Right atrium auricular region (tissue), 2 donors: ENCODE measurements at regions not wholly inside any gene's neighbourhood (a gene's known extent, or its start where the extent isn't known, plus 50 kb on each side); places are given as distances from the start of the nearest gene placed in this dataset.

Source experiments
- DNase-seq: peaks from one replicate; pipeline ENCODE4 v3.0.0-alpha.2; 2019; ENCODE audit warnings: low spot score
- H3K27ac ChIP-seq, 2 donors: fragments of 200-600 bp; sonication (generic); 1 replicate in 1 of 2; 2 replicates in 1 of 2; pipeline ENCODE4 v1.5.1; 2016 to 2019
- H3K27me3 ChIP-seq, 2 donors: fragments of 200-600 bp; sonication (generic); one replicate each; pipeline versions ENCODE4 v1.5.1 to v1.6.0; 2017 to 2019
- H3K36me3 ChIP-seq: fragments of 200-600 bp; sonication (generic); one replicate; pipeline ENCODE4 v1.5.1; 2016
- H3K4me1 ChIP-seq, 2 donors: fragments of 200-600 bp; sonication (generic); one replicate each; pipeline versions ENCODE4 v1.5.1 to v1.6.0; 2017 to 2019
- H3K4me3 ChIP-seq, 2 donors: fragments of 200-600 bp; sonication (generic); 1 replicate in 1 of 2; 2 replicates in 1 of 2; pipeline ENCODE4 v1.5.1; 2017 to 2019; ENCODE audit warnings: mild to moderate bottlenecking in 1 of 2, moderate library complexity in 1 of 2
- H3K9me3 ChIP-seq, 2 donors: fragments of 200-600 bp; sonication (generic); one replicate each; pipeline ENCODE4 v1.5.1; 2019
- CTCF ChIP-seq, 2 donors: fragments of 200-600 bp; sonication (generic); IDR thresholded peaks; one replicate each; pipeline ENCODE4 v1.5.1; 2019; ENCODE audit warnings: antibody characterized with exemption in 2 of 2

- DNase-seq = no peak
- Histone ChIP-seq H3K4me1 (peaks cover 0 to 8% of the 10 kb centered on the region in 2 donors), H3K27ac (no peak overlapping the region), H3K4me3 (no peak overlapping the region), H3K27me3 (no peaks in the 10 kb centered on the region), H3K9me3 (no peaks in the 10 kb centered on the region), H3K36me3 (no peaks in the 10 kb centered on the region)
- no peak for TF ChIP-seq CTCF (IDR thresholded peaks at IDR 0.05)
Observed at GRCh38 chr18:42271647-42272414, 316.8 kb downstream of the PIK3C3 start.

GRCh38 chr18:42274488-42275137 is 319.6 kb downstream of the PIK3C3 start:
- Histone ChIP-seq H3K4me3 (no peak overlapping the region), H3K27me3 (no peaks in the 10 kb centered on the region), H3K9me3 (no peaks in the 10 kb centered on the region), H3K36me3 (no peaks in the 10 kb centered on the region), H3K27ac (no peak overlapping the region), H3K4me1 (peaks cover 0 to 8% of the 10 kb centered on the region in 2 donors)
- TF ChIP-seq CTCF (IDR thresholded peaks at IDR 0.05) = no peak
- DNase-seq = no peak

GRCh38 chr18:42275138-42275535 is 320.1 kb downstream of the PIK3C3 start:
- no peak for TF ChIP-seq CTCF (IDR thresholded peaks at IDR 0.05)
- no peak overlapping the region for H3K27ac ChIP-seq
- H3K4me1 ChIP-seq = peaks cover 0 to 8% of the 10 kb centered on the region in 2 donors
- no peaks in the 10 kb centered on the region for H3K27me3 ChIP-seq
- no peaks in the 10 kb centered on the region for H3K36me3 ChIP-seq
- H3K9me3 ChIP-seq = no peaks in the 10 kb centered on the region
- no peak for DNase-seq
- H3K4me3 ChIP-seq = no peak overlapping the region

GRCh38 chr18:42275949-42276730 is 321.1 kb downstream of the PIK3C3 start:
- Histone ChIP-seq H3K4me1 (peaks cover 0 to 8% of the 10 kb centered on the region in 2 donors), H3K27ac (no peak overlapping the region), H3K9me3 (no peaks in the 10 kb centered on the region), H3K36me3 (no peaks in the 10 kb centered on the region), H3K4me3 (no peak overlapping the region), H3K27me3 (no peaks in the 10 kb centered on the region)
- no peak for DNase-seq
- no peak for TF ChIP-seq CTCF (IDR thresholded peaks at IDR 0.05)

- Histone ChIP-seq H3K4me1 (no peaks in the 10 kb centered on the region), H3K9me3 (no peaks in the 10 kb centered on the region), H3K27me3 (no peaks in the 10 kb centered on the region), H3K27ac (no peak overlapping the region), H3K4me3 (no peak overlapping the region), H3K36me3 (no peaks in the 10 kb centered on the region)
- DNase-seq = no peak
- no peak for TF ChIP-seq CTCF (IDR thresholded peaks at IDR 0.05)
Observed at GRCh38 chr18:42281124-42281523, 326.1 kb downstream of the PIK3C3 start.
